OCI-LY3 (cell line): ENCODE measurements at regions not wholly inside any gene's neighbourhood (a gene's known extent, or its start where the extent isn't known, plus 50 kb on each side); places are given as distances from the start of the nearest gene placed in this dataset.

ENCODE experiments used
- H2AFZ ChIP-seq: fragments of 200-600, 300-600 bp; shearing (Covaris generic); 2 replicates; pipeline ENCODE4 v1.6.0; 2014; ENCODE audit warnings: antibody characterized with exemption, low read depth, low read length
- H3K27ac ChIP-seq: fragments of 200-600, 300-600 bp; sonication (generic); 2 replicates; pipeline ENCODE4 v1.5.1; 2014; ENCODE audit warnings: mild to moderate bottlenecking, low read length, moderate library complexity, mixed read lengths
- H3K27me3 ChIP-seq: fragments of 200-600, 300-600 bp; sonication (generic); 2 replicates; pipeline ENCODE4 v1.6.1; 2014; ENCODE audit warnings: low read depth, low read length, mixed read lengths
- H3K36me3 ChIP-seq: fragments of 200-600, 300-600 bp; sonication (generic); replicated peaks from 2 replicates; pipeline ENCODE3; 2014; ENCODE audit warnings: low read depth, low read length, mixed read lengths
- H3K4me1 ChIP-seq: fragments of 300-600, 200-600 bp; sonication (generic); 2 replicates; pipeline ENCODE4 v1.6.1; 2014; ENCODE audit warnings: low read length, mixed read lengths
- H3K4me2 ChIP-seq: fragments of 200-600, 300-600 bp; sonication (generic); 2 replicates; pipeline ENCODE4 v1.6.1; 2014; ENCODE audit warnings: low read length, mixed read lengths
- H3K4me3 ChIP-seq: fragments of 300-600, 200-600 bp; sonication (generic); 2 replicates; pipeline ENCODE4 v1.5.1; 2014; ENCODE audit warnings: antibody characterized with exemption, mild to moderate bottlenecking, low read length, moderate library complexity
- H3K79me2 ChIP-seq: fragments of 300-600, 200-600 bp; shearing (Covaris generic); 2 replicates; pipeline ENCODE4 v1.6.1; 2014; ENCODE audit warnings: mild to moderate bottlenecking, low read length, mixed read lengths
- H3K9ac ChIP-seq: fragments of 300-600, 200-600 bp; shearing (Covaris generic); 2 replicates; pipeline ENCODE4 v1.6.0; 2014; ENCODE audit warnings: mild to moderate bottlenecking, low read length, moderate library complexity
- H3K9me3 ChIP-seq: fragments of 200-600, 300-600 bp; shearing (Covaris generic); 2 replicates; pipeline ENCODE4 v1.6.1; 2014; ENCODE audit warnings: low read length, mixed read lengths; ENCODE audit not compliant: insufficient read depth
- H4K20me1 ChIP-seq: fragments of 200-600, 300-600 bp; sonication (generic); 2 replicates; pipeline ENCODE4 v1.6.1; 2016; ENCODE audit warnings: low read length, mixed read lengths; ENCODE audit not compliant: insufficient read depth
- CTCF ChIP-seq: fragments of 200-600, 300-600 bp; sonication (generic); IDR thresholded peaks from 2 replicates; pipeline ENCODE4 v1.5.1; 2014; ENCODE audit warnings: antibody characterized with exemption, low read length, low read depth
- EZH2phosphoT487 ChIP-seq: fragments of 200-600 bp; shearing (Covaris generic); IDR thresholded peaks from 2 replicates; pipeline ENCODE4 v1.6.1; 2018; ENCODE audit warnings: antibody characterized with exemption, mixed run types, low read depth

- no peak overlapping the region for H3K27ac ChIP-seq
- no peak for TF ChIP-seq CTCF
- H2AFZ ChIP-seq, result no peak overlapping the region
- H3K9me3 ChIP-seq, result no peaks in the 10 kb centered on the region
- no peaks in the 10 kb centered on the region for H3K79me2 ChIP-seq
- H4K20me1 ChIP-seq, result no peaks in the 10 kb centered on the region
- H3K4me1 ChIP-seq, result no peaks in the 10 kb centered on the region
- no peaks in the 10 kb centered on the region for H3K27me3 ChIP-seq
- H3K4me3 ChIP-seq, result no peak overlapping the region
- no peak overlapping the region for H3K9ac ChIP-seq
- no peaks in the 10 kb centered on the region for H3K36me3 ChIP-seq
- H3K4me2 ChIP-seq, result no peak overlapping the region
Observed at GRCh38 chr7:63037242-63037641, 961.4 kb upstream of the ZNF722 start.

DNA sequence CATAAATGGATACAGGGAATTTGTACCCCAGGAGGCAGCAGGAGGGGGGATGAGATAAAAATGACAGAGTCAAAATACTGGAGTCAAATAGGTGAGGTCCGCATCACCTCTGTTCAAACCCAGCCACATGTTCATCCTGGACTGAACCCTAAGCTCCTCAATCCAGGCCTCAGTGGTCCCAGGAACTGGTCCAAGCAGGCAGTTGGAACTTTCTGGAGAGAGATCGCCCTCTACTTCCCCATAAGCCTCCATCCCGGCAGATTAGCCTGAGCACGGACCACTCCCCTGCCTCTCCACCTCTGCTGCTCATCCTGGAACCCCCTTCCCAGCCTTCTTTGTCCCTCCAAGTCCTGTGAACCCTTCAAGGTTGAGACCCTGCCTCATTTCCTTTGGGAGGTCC lies 959.7 kb upstream of the ZNF722 start:
- no peaks in the 10 kb centered on the region for H3K27me3 ChIP-seq
- H3K9me3 ChIP-seq, result no peaks in the 10 kb centered on the region
- H3K4me3 ChIP-seq, result no peak overlapping the region
- no peak overlapping the region for H3K9ac ChIP-seq
- no peaks in the 10 kb centered on the region for H3K79me2 ChIP-seq
- TF ChIP-seq EZH2phosphoT487 (no peak), CTCF (no peak)
- no peaks in the 10 kb centered on the region for H4K20me1 ChIP-seq
- H3K4me1 ChIP-seq, result no peaks in the 10 kb centered on the region
- H2AFZ ChIP-seq, result no peak overlapping the region
- no peak overlapping the region for H3K27ac ChIP-seq
- H3K4me2 ChIP-seq, result no peak overlapping the region
- H3K36me3 ChIP-seq, result no peaks in the 10 kb centered on the region

DNA sequence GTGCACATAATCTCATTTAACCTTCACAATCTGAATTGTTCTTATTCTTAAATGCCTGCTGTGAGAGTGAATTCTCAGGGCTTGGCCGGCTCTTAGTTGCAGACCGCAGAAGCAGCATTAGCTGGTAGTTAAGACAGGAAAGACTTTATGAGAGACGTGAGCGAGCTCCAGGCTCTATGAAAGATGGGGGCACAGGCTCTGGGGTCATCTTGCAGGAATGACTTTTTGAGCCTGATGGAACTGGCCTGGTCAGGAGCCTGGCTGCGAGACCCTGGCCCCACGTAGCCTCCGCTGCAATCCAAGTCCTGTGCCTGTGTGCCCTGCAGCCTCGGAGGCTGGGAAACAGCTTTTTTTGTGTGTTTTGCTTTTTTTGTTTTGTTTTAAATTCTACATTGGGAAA lies 958.8 kb upstream of the ZNF722 start:
- no peaks in the 10 kb centered on the region for H3K36me3 ChIP-seq
- no peak overlapping the region for H3K27ac ChIP-seq
- no peak overlapping the region for H3K4me3 ChIP-seq
- no peak overlapping the region for H2AFZ ChIP-seq
- H3K9ac ChIP-seq, result no peak overlapping the region
- TF ChIP-seq CTCF (no peak), EZH2phosphoT487 (no peak)
- H4K20me1 ChIP-seq, result no peaks in the 10 kb centered on the region
- H3K4me2 ChIP-seq, result no peak overlapping the region
- no peaks in the 10 kb centered on the region for H3K4me1 ChIP-seq
- H3K27me3 ChIP-seq, result no peaks in the 10 kb centered on the region
- no peaks in the 10 kb centered on the region for H3K79me2 ChIP-seq
- H3K9me3 ChIP-seq, result no peaks in the 10 kb centered on the region

DNA sequence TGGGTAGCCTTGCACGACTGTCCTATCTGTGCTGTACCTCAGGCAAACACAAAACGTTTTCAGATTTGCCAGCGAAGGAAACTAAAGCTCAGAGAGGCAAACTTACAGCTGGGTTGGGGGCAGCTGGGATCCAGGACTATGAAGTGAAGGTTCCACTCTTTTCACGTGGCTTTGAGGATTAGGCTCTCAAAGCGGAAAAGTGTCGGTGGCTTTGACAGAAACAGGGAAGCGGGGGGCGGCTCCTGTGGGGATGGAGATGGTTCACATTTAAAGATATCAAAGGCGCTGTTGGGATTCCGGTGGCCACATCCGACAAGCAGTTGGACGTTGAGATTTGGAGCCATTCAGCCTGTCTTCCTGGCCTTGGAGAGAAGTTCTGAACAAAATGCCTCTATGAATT lies 958.3 kb upstream of the ZNF722 start:
- Histone ChIP-seq H3K4me1 (no peaks in the 10 kb centered on the region), H3K27ac (no peak overlapping the region), H4K20me1 (no peaks in the 10 kb centered on the region), H3K9ac (no peak overlapping the region), H2AFZ (no peak overlapping the region), H3K36me3 (no peaks in the 10 kb centered on the region), H3K4me3 (no peak overlapping the region), H3K79me2 (no peaks in the 10 kb centered on the region), H3K27me3 (no peaks in the 10 kb centered on the region), H3K4me2 (no peak overlapping the region), H3K9me3 (no peaks in the 10 kb centered on the region)
- TF ChIP-seq EZH2phosphoT487, result no peak
